ENCODE measurements at regions not wholly inside any gene's neighbourhood (a gene's known extent, or its start where the extent isn't known, plus 50 kb on each side); places are given as distances from the start of the nearest gene placed in this dataset.

DNA sequence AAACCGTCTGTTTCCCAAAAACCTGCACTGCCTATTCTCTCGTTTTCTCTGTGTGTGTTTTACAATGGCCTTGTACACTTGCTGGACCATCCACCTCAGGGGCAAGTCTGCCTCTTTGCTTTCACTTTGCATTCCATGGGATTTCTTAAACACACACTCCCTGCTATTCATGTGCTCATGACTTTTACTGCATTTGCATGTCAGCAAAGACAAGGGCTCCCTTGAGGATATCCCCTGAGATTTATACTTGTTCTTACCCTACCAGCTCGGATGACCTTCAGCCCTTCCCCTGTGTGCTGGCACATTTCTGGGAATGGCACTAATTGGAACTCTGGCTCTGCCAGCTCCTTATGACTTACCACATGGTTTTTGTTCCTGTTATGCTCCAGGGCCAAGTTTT lies 386.9 kb downstream of the AMY1C start:
- H3K4me3 ChIP-seq (ENCODE audit: low read depth, low read length): no peak overlapping the region
- TF ChIP-seq CTCF (IDR thresholded peaks at IDR 0.05; ENCODE audit: insufficient read depth, low read length): no peak
- no peak for DNase-seq (ENCODE audit: low read depth)

GRCh38 chr1:104156738-104157137 lies 407.0 kb downstream of the AMY1C start:
- no peak for TF ChIP-seq CTCF (IDR thresholded peaks at IDR 0.05; ENCODE audit: insufficient read depth, low read length)
- DNase-seq (ENCODE audit: low read depth): no peak
- H3K4me3 ChIP-seq (ENCODE audit: low read depth, low read length): no peak overlapping the region

DNA sequence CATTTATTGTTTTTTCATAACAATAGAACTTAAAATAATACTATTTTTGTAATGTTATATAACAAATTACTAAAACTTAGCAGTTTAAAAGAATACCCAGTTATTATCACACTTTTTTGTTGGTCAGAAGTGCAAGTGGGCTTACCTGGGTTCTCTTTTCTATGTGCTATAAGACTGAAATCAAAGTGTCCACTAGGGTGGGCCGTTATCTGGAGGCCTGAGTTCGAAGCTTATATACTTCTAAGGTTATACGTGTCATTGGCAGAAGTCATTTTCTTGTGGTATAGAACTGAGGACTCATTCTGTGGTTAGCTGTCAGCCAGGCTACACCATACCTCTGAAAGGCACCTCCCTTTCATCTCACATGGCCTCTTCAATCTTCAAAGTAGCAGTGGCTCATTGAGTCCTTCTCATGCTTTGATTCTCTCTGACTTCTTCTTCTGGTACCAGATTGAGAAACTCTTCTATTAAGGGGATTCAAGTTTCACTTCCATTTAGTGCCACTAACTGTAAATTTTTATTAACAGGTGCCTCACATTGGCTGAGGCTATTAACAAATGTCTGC lies 414.3 kb downstream of the AMY1C start:
- no peak for DNase-seq (ENCODE audit: low read depth)
- no peak for TF ChIP-seq CTCF (IDR thresholded peaks at IDR 0.05; ENCODE audit: insufficient read depth, low read length)
- H3K4me3 ChIP-seq (ENCODE audit: low read depth, low read length): no peak overlapping the region

DNA sequence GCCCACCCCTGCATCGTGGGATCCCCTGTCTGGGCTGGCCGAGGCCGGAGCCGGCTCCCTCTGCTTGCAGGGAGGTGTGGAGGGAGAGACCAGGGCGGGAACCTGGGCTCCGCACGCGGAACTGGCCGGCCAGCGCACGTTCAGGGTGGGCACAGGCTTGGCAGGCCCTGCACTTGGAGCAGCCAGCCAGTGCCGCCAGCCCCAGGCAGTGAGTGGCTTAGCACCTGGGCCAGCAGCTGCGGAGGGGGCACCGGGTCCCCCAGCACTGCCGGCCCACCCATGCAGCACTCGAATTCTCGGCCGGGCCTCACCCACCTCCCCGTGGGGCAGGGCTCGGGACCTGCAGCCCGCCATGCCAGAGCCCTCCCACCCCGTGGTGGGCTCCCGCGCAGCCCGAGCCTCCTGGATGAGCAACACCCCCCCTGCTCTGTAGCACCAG lies 422.6 kb downstream of the AMY1C start:
- DNase-seq (ENCODE audit: low read depth): no peak
- no peak overlapping the region for H3K4me3 ChIP-seq (ENCODE audit: low read depth, low read length)
- no peak for TF ChIP-seq CTCF (IDR thresholded peaks at IDR 0.05; ENCODE audit: insufficient read depth, low read length)

- DNase-seq (ENCODE audit: low read depth): no peak
- no peak overlapping the region for H3K4me3 ChIP-seq (ENCODE audit: low read depth, low read length)
- no peak for TF ChIP-seq CTCF (IDR thresholded peaks at IDR 0.05; ENCODE audit: insufficient read depth, low read length)
Measured at GRCh38 chr1:104182251-104182650, 432.6 kb downstream of the AMY1C start.

DNA sequence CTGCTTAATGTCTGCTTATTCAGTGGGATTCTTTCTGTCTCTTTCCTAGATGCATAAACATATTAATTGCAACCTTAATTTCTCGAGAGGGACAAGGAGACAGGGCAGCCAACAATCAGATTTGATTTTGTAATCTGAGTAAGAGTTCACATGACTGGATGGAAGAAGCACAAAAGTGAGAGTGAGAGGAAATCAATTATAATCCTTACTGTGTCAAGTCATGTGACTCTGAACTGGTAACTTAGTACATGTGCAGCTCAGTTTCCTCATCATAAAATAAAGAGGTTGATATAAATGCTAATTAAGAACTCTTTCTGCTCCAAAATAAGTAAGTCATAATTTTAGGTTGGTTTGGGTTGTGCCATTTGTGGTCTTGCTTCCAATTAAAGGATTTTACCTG lies 439.5 kb downstream of the AMY1C start:
- no peak for DNase-seq (ENCODE audit: low read depth)
- TF ChIP-seq CTCF (IDR thresholded peaks at IDR 0.05; ENCODE audit: insufficient read depth, low read length): no peak

GRCh38 chr1:104190821-104191220 lies 441.1 kb downstream of the AMY1C start:
- no peak for DNase-seq (ENCODE audit: low read depth)
- no peak overlapping the region for H3K4me3 ChIP-seq (ENCODE audit: low read depth, low read length)
- no peak for TF ChIP-seq CTCF (IDR thresholded peaks at IDR 0.05; ENCODE audit: insufficient read depth, low read length)

More for the DNA sequence above, 439.5 kb downstream of the AMY1C start:
- no peak overlapping the region for H3K4me3 ChIP-seq (ENCODE audit: low read depth, low read length)

Measured in fibroblast of the aortic adventitia (primary cell).